Erythroblast (primary cell): ENCODE measurements at regions not wholly inside any gene's neighbourhood (a gene's known extent, or its start where the extent isn't known, plus 50 kb on each side); places are given as distances from the start of the nearest gene placed in this dataset.

Source experiments
- GATA1 ChIP-seq: IDR thresholded peaks from 2 replicates; pipeline ENCODE4 v1.6.1; 2011; ENCODE audit warnings: low read depth, mild to moderate bottlenecking, control low read depth, low read length, moderate library complexity
- POLR2A ChIP-seq: IDR thresholded peaks from 2 replicates; pipeline ENCODE4 v1.6.1; 2011; ENCODE audit warnings: mild to moderate bottlenecking, low read length

GRCh38 chr5:153402550-153402949 lies 87.9 kb upstream of the GRIA1 start:
- no peak for TF ChIP-seq POLR2A
- TF ChIP-seq GATA1, result no peak
